ENCODE measurements at regions not wholly inside any gene's neighbourhood (a gene's known extent, or its start where the extent isn't known, plus 50 kb on each side); places are given as distances from the start of the nearest gene placed in this dataset.

- TF ChIP-seq OSR1 (CRISPR knock-in tag; IDR thresholded peaks at IDR 0.05) (no peak), ZFP30 (CRISPR knock-in tag; IDR thresholded peaks at IDR 0.05) (no peak), BACH2 (CRISPR knock-in tag; IDR thresholded peaks at IDR 0.05; ENCODE audit: borderline replicate concordance) (no peak), ESRRG (CRISPR knock-in tag; IDR thresholded peaks at IDR 0.05) (no peak), PATZ1 (CRISPR knock-in tag; IDR thresholded peaks at IDR 0.05; ENCODE audit: borderline replicate concordance) (no peak)
Observed at GRCh38 chr7:73977619-73978618, 50.1 kb upstream of the ELN start.

Data from SK-N-SH treated with all-trans-retinoic acid at 6 μM for 48 hours (cell line).